Peyer's patch (tissue), 4 donors: ENCODE measurements at regions not wholly inside any gene's neighbourhood (a gene's known extent, or its start where the extent isn't known, plus 50 kb on each side); places are given as distances from the start of the nearest gene placed in this dataset.

Source experiments
- POLR2A ChIP-seq, 2 donors: fragments of 450-650 bp; IDR thresholded peaks; one replicate each; pipeline ENCODE4 v1.5.1; 2017; ENCODE audit warnings: antibody characterized with exemption in 2 of 2, mild to moderate bottlenecking in 2 of 2, moderate library complexity in 2 of 2
- TF ChIP-seq, protein P1 (sequence below), 6 experiments: fragments of 450-650 bp in 4 of 6; fragments of 200-600 bp in 2 of 6; sonication (generic) in 1 of 6; IDR thresholded peaks; one replicate each; pipeline ENCODE4 v1.5.1; 2017 to 2019; ENCODE audit warnings: antibody characterized with exemption in 6 of 6, mild to moderate bottlenecking in 3 of 6, moderate library complexity in 1 of 6

DNA sequence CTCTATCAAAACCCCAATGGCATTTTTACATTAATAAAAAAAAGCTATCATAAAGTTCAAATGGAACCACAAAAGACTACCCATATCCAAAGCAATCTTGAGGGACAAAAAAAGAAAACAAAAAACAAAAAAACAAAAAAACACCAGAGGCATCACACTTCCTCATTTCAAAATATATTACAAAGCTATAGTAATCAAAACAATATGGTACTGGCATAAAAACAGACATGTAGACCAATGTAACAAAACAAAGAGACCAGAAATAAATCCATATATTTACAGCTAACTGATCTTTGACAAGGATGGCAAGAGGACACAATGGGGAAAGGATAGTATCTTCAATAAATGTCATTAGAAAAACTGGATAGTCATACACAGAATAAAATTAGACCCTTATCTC lies 245.1 kb upstream of the MSX2 start:
- TF ChIP-seq POLR2A (IDR thresholded peaks at IDR 0.05) = no peak
- TF ChIP-seq, protein P1, sequence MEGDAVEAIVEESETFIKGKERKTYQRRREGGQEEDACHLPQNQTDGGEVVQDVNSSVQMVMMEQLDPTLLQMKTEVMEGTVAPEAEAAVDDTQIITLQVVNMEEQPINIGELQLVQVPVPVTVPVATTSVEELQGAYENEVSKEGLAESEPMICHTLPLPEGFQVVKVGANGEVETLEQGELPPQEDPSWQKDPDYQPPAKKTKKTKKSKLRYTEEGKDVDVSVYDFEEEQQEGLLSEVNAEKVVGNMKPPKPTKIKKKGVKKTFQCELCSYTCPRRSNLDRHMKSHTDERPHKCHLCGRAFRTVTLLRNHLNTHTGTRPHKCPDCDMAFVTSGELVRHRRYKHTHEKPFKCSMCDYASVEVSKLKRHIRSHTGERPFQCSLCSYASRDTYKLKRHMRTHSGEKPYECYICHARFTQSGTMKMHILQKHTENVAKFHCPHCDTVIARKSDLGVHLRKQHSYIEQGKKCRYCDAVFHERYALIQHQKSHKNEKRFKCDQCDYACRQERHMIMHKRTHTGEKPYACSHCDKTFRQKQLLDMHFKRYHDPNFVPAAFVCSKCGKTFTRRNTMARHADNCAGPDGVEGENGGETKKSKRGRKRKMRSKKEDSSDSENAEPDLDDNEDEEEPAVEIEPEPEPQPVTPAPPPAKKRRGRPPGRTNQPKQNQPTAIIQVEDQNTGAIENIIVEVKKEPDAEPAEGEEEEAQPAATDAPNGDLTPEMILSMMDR (IDR thresholded peaks at IDR 0.05) = no peak
